Tibial artery (tissue), 4 donors: ENCODE measurements at regions not wholly inside any gene's neighbourhood (a gene's known extent, or its start where the extent isn't known, plus 50 kb on each side); places are given as distances from the start of the nearest gene placed in this dataset.

ENCODE experiments used
- DNase-seq, 2 donors: peaks; one replicate each; pipeline ENCODE4 v3.0.0-alpha.2; 2019
- H3K27ac ChIP-seq, 2 donors: fragments of 200-600 bp; sonication (generic) in 1 of 2; 1 replicate in 1 of 2; 2 replicates in 1 of 2; pipeline ENCODE4 v1.5.1; 2018 to 2019; ENCODE audit warnings: mild to moderate bottlenecking in 1 of 2
- H3K27me3 ChIP-seq, 2 donors: fragments of 200-600 bp; sonication (generic) in 1 of 2; one replicate each; pipeline versions ENCODE4 v1.5.1 to v1.6.0; 2016 to 2019
- H3K36me3 ChIP-seq, 3 donors: fragments of 200-600 bp; sonication (generic) in 2 of 3; one replicate each; pipeline ENCODE4 v1.5.1; 2016 to 2019; ENCODE audit warnings: mild to moderate bottlenecking in 2 of 3
- H3K4me1 ChIP-seq, 4 donors: fragments of 200-600 bp; sonication (generic) in 2 of 4; 1 replicate in 3 of 4; 2 replicates in 1 of 4; pipeline ENCODE4 v1.5.1; 2016 to 2019
- H3K4me3 ChIP-seq, 2 donors: fragments of 200-600 bp; sonication (generic) in 1 of 2; 1 replicate in 1 of 2; 2 replicates in 1 of 2; pipeline ENCODE4 v1.5.1; 2018 to 2019; ENCODE audit warnings: mild to moderate bottlenecking in 2 of 2
- H3K9me3 ChIP-seq, 3 donors: fragments of 200-600 bp; sonication (generic) in 1 of 3; one replicate each; pipeline ENCODE4 v1.5.1; 2016 to 2019
- CTCF ChIP-seq, 2 experiments: fragments of 200-600 bp in 1 of 2; fragments of 450-650 bp in 1 of 2; IDR thresholded peaks; one replicate each; pipeline ENCODE4 v1.5.1; 2017 to 2019; ENCODE audit warnings: antibody characterized with exemption in 2 of 2, mild to moderate bottlenecking in 1 of 2, moderate library complexity in 1 of 2
- intact Hi-C: fragments of 100-400 bp; cut with DNase I; formaldehyde crosslinking; loops from one replicate; pipeline ENCODE4 v1.15.0; 2023; ENCODE audit warnings: low total_unique reads

DNA sequence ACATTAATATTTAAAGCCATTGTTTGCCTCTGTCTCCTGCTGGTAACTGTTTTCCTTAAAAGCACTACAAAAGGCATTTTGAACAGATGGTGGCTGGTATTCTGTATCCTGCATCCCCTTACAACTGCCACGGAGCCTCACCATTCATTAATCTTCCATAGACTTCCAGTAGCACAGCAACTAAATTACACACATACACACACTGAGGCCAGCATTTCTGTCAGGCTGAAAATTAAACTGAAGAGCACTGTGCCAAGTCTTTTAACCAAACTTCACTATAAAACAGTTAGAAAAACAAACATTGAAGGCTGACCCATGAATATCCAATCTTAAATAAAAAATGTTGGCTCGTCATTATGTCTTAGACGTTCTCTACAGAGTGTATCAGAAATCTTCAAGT is 697.8 kb downstream of the DACH1 start:
- intact Hi-C loops, result no loop called here
- no peaks in the 10 kb centered on the region for H3K36me3 ChIP-seq
- H3K9me3 ChIP-seq, result no peaks in the 10 kb centered on the region
- H3K4me1 ChIP-seq, result no peaks in the 10 kb centered on the region
- DNase-seq, result no peak
- no peak overlapping the region for H3K4me3 ChIP-seq
- no peak overlapping the region for H3K27ac ChIP-seq
- no peaks in the 10 kb centered on the region for H3K27me3 ChIP-seq
- no peak for TF ChIP-seq CTCF (IDR thresholded peaks at IDR 0.05)

DNA sequence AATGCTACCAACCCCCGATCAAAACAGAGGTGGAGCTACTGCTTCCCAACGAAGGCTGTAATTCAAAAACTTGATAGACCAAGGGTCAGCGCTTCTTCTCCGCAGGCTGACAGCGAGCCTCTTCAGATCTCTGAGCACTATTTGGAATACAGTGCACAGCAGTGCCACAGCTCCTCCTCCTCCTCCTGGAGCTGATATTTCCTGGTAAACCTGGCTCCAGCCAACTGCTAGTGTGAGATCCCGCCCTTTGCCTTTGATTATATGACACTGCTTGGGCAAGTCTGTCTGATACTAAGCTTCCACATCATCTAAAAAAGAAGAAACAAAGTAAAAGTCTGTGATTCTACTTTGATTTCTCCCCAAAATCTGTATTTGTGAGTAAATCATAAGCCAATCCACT is 710.5 kb downstream of the DACH1 start:
- Histone ChIP-seq H3K4me3 (no peak overlapping the region), H3K27me3 (no peaks in the 10 kb centered on the region), H3K27ac (no peak overlapping the region), H3K4me1 (no peaks in the 10 kb centered on the region), H3K36me3 (no peaks in the 10 kb centered on the region), H3K9me3 (no peaks in the 10 kb centered on the region)
- no peak for DNase-seq
- TF ChIP-seq CTCF (IDR thresholded peaks at IDR 0.05), result no peak
- intact Hi-C loops, result no loop called here

DNA sequence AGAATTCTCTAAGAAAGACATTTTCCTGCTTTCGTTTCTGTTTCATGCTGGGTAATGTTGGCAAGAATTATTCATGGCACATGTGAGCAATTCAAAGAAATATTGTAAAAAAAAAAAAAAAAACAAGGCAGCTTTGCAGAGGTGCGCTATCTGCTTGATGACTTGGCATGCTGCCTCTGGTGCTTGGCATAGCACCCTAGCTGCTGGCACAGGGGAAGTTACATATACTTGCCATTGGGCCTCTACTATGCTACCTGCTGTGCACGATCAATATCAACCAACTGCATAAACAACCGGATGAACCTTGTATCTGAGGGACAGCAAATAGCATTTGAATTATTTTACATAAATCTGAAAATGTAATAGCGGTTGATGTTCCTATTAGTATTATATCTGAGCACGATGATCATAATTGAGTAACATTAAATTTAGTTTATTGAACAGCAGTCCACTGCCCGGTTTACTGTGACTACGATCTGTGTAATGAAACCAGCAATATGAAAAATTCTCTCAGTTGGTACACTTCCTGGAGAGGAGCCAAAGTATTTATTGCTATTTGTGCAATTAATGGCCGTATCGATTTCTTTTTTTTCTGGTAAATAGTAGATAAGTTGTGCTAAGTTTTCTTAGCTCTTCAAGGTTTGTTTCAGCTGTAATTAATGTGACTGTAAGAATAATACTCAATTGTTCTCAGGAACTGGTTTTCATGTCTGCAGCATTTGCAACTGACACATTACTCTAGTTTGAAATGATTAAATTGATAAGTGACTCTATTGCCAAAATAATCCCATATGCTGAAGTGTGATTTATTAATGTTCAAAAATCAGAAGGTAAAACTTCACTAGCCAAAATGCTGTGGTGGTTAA is 717.3 kb downstream of the DACH1 start:
- no peaks in the 10 kb centered on the region for H3K27me3 ChIP-seq
- no peak overlapping the region for H3K27ac ChIP-seq
- no peak for TF ChIP-seq CTCF (IDR thresholded peaks at IDR 0.05)
- intact Hi-C loops, result no loop called here
- H3K4me1 ChIP-seq, result peaks cover 0 to 7% (median 0%) of the 10 kb centered on the region in 4 donors
- H3K4me3 ChIP-seq, result no peak overlapping the region
- no peaks in the 10 kb centered on the region for H3K9me3 ChIP-seq
- no peak for DNase-seq
- no peaks in the 10 kb centered on the region for H3K36me3 ChIP-seq

GRCh38 chr13:71149046-71149445 is 718.0 kb downstream of the DACH1 start:
- Histone ChIP-seq H3K4me1 (peaks cover 0 to 7% (median 0%) of the 10 kb centered on the region in 4 donors), H3K27me3 (no peaks in the 10 kb centered on the region), H3K4me3 (no peak overlapping the region), H3K27ac (no peak overlapping the region), H3K36me3 (no peaks in the 10 kb centered on the region), H3K9me3 (no peaks in the 10 kb centered on the region)
- intact Hi-C loops, result no loop called here
- no peak for DNase-seq
- TF ChIP-seq CTCF (IDR thresholded peaks at IDR 0.05), result no peak

DNA sequence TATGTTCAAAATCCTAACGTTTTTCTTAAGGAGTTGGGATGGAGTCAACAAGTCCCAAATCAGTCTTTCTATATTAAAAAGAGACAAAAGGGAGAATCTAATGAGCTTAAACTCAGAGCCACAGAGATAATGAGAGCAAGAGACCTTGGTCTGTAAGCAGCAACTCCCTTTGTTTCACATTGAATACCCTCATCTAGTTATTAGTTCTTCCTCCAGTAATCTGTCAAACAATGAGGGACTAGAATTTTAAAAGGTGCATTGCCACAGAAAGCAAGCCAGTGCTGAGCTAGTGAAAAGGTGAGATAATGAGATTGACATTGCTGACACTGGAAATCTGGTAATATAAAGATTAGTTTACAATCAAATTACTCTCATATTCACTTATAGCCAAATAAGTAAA is 718.6 kb downstream of the DACH1 start:
- Histone ChIP-seq H3K27ac (no peak overlapping the region), H3K4me3 (no peak overlapping the region), H3K27me3 (no peaks in the 10 kb centered on the region), H3K4me1 (peaks cover 0 to 7% (median 0%) of the 10 kb centered on the region in 4 donors), H3K36me3 (no peaks in the 10 kb centered on the region), H3K9me3 (no peaks in the 10 kb centered on the region)
- intact Hi-C loops, result no loop called here
- no peak for DNase-seq
- no peak for TF ChIP-seq CTCF (IDR thresholded peaks at IDR 0.05)
